GM19395 (cell line): ENCODE measurements at regions not wholly inside any gene's neighbourhood (a gene's known extent, or its start where the extent isn't known, plus 50 kb on each side); places are given as distances from the start of the nearest gene placed in this dataset.

Experiments used
- ATAC-seq: cut with Tn5 transposase; IDR thresholded peaks from one replicate; pipeline ENCODE4 v1.9.1; 2021; ENCODE audit warnings: mild to moderate bottlenecking, moderate library complexity; ENCODE audit not compliant: unreplicated experiment

- no peak for ATAC-seq
These were observed 115.2 kb downstream of the BMP2 start for GRCh38 chr20:6882561-6883291.

- no peak for ATAC-seq
These were observed 116.6 kb downstream of the BMP2 start for GRCh38 chr20:6884114-6884513.

- ATAC-seq: no peak
These were observed 118.7 kb downstream of the BMP2 start for GRCh38 chr20:6886065-6886729.

- no peak for ATAC-seq
These were observed 120.5 kb downstream of the BMP2 start for GRCh38 chr20:6887966-6888365.

- ATAC-seq: no peak
These were observed 121.4 kb downstream of the BMP2 start for GRCh38 chr20:6888736-6889395.

GRCh38 chr20:6892724-6893123 is 125.2 kb downstream of the BMP2 start:
- ATAC-seq: no peak

GRCh38 chr20:6898928-6899327 is 131.4 kb downstream of the BMP2 start:
- ATAC-seq: no peak

GRCh38 chr20:6906871-6907270 is 139.4 kb downstream of the BMP2 start:
- no peak for ATAC-seq

GRCh38 chr20:6908673-6909072 is 141.2 kb downstream of the BMP2 start:
- ATAC-seq: no peak

GRCh38 chr20:6909608-6910007 is 142.1 kb downstream of the BMP2 start:
- no peak for ATAC-seq

GRCh38 chr20:6914986-6915385 is 147.5 kb downstream of the BMP2 start:
- no peak for ATAC-seq

- no peak for ATAC-seq
These were observed 149.5 kb downstream of the BMP2 start for GRCh38 chr20:6916938-6917337.

GRCh38 chr20:6919792-6920468 is 152.4 kb downstream of the BMP2 start:
- no peak for ATAC-seq

GRCh38 chr20:6920991-6921613 is 153.6 kb downstream of the BMP2 start:
- no peak for ATAC-seq

GRCh38 chr20:6921717-6922386 is 154.4 kb downstream of the BMP2 start:
- ATAC-seq: no peak

GRCh38 chr20:6924681-6925080 is 157.2 kb downstream of the BMP2 start:
- no peak for ATAC-seq

GRCh38 chr20:6925744-6926278 is 158.3 kb downstream of the BMP2 start:
- no peak for ATAC-seq

- no peak for ATAC-seq
These were observed 172.6 kb downstream of the BMP2 start for GRCh38 chr20:6940048-6940447.

- ATAC-seq: no peak
These were observed 173.4 kb downstream of the BMP2 start for GRCh38 chr20:6940876-6941275.

- ATAC-seq: no peak
These were observed 174.1 kb downstream of the BMP2 start for GRCh38 chr20:6941571-6941970.
